ENCODE measurements at regions not wholly inside any gene's neighbourhood (a gene's known extent, or its start where the extent isn't known, plus 50 kb on each side); places are given as distances from the start of the nearest gene placed in this dataset.

GRCh38 chr5:111869681-111870080, 112.7 kb upstream of the NREP start:
- peak; percentile 71 for DNase-seq

- no peak for DNase-seq
Measured at GRCh38 chr5:111865356-111865755, 108.4 kb upstream of the NREP start.

- DNase-seq: peak; percentile 42
Measured at GRCh38 chr5:111863801-111864200, 106.8 kb upstream of the NREP start.

- DNase-seq: peak; percentile 62
Measured at GRCh38 chr5:111859533-111860270, 102.7 kb upstream of the NREP start.

GRCh38 chr5:111859031-111859430, 102.0 kb upstream of the NREP start:
- DNase-seq: peak; percentile 78

- DNase-seq: no peak
Measured at GRCh38 chr5:111857623-111858022, 100.6 kb upstream of the NREP start.

- DNase-seq: no peak
Measured at GRCh38 chr5:111856876-111857466, 100.0 kb upstream of the NREP start.

GRCh38 chr5:111855356-111855755, 98.4 kb upstream of the NREP start:
- DNase-seq: no peak

- peak; percentile 30 for DNase-seq
Measured at GRCh38 chr5:111854186-111854585, 97.2 kb upstream of the NREP start.

GRCh38 chr5:111853748-111854147, 96.8 kb upstream of the NREP start:
- peak; percentile 67 for DNase-seq

GRCh38 chr5:111851631-111852548, 94.9 kb upstream of the NREP start:
- no peak for DNase-seq

GRCh38 chr5:111848476-111848875, 91.5 kb upstream of the NREP start:
- DNase-seq: no peak

- DNase-seq: no peak
Measured at GRCh38 chr5:111847052-111847925, 90.3 kb upstream of the NREP start.

- DNase-seq: no peak
Measured at GRCh38 chr5:111840036-111840674, 83.2 kb upstream of the NREP start.

GRCh38 chr5:111839438-111839837, 82.4 kb upstream of the NREP start:
- DNase-seq: no peak

- DNase-seq: peak; percentile 49
Measured at GRCh38 chr5:111836426-111836825, 79.4 kb upstream of the NREP start.

GRCh38 chr5:111834926-111835599, 78.1 kb upstream of the NREP start:
- DNase-seq: no peak

- DNase-seq: peak; percentile 93
Measured at GRCh38 chr5:111830333-111830732, 73.3 kb upstream of the NREP start.

- peak; percentile 99 for DNase-seq
Measured at GRCh38 chr5:111829701-111830100, 72.7 kb upstream of the NREP start.

GRCh38 chr5:111826064-111826463, 69.1 kb upstream of the NREP start:
- DNase-seq: no peak

- DNase-seq: no peak
Measured at GRCh38 chr5:111820072-111820471, 63.1 kb upstream of the NREP start.

Data from fibroblast of skin of back (primary cell).